RWPE2 (cell line): ENCODE measurements at regions not wholly inside any gene's neighbourhood (a gene's known extent, or its start where the extent isn't known, plus 50 kb on each side); places are given as distances from the start of the nearest gene placed in this dataset.

ENCODE experiments used
- ATAC-seq: fragments of 200-7000 bp; cut with Tn5 transposase; 3 replicates; pipeline ENCODE4 v1.9.1; 2021; ENCODE audit warnings: low read depth
- DNase-seq: peaks from one replicate; pipeline ENCODE4 v3.0.0-alpha.2; 2020; ENCODE audit warnings: low spot score
- H3K27ac ChIP-seq: fragments of 450-650 bp; 2 replicates; pipeline ENCODE4 v1.5.1; 2017; ENCODE audit warnings: mild to moderate bottlenecking; ENCODE audit not compliant: poor library complexity, severe bottlenecking
- H3K27me3 ChIP-seq: fragments of 250-450 bp; sonication (Bioruptor Pico); 2 replicates; pipeline ENCODE4 v1.5.1; 2021; ENCODE audit warnings: mild to moderate bottlenecking, moderate library complexity; ENCODE audit not compliant: insufficient read depth, poor library complexity, severe bottlenecking
- H3K36me3 ChIP-seq: fragments of 250-450 bp; sonication (Bioruptor Pico); 2 replicates; pipeline ENCODE4 v1.5.1; 2020; ENCODE audit warnings: low read depth, mild to moderate bottlenecking, moderate library complexity
- H3K4me1 ChIP-seq: fragments of 250-450 bp; sonication (Bioruptor Pico); 2 replicates; pipeline ENCODE4 v1.5.1; 2021; ENCODE audit warnings: mild to moderate bottlenecking, moderate library complexity; ENCODE audit not compliant: insufficient read depth, poor library complexity, severe bottlenecking
- H3K4me3 ChIP-seq: fragments of 250-450 bp; sonication (Bioruptor Pico); 2 replicates; pipeline ENCODE4 v1.5.1; 2021; ENCODE audit warnings: mild to moderate bottlenecking, moderate library complexity; ENCODE audit not compliant: severe bottlenecking
- H3K9me3 ChIP-seq: fragments of 250-450 bp; sonication (Bioruptor Pico); 2 replicates; pipeline ENCODE4 v1.5.1; 2021; ENCODE audit warnings: mild to moderate bottlenecking, moderate library complexity; ENCODE audit not compliant: severe bottlenecking
- TF ChIP-seq, protein P1 (sequence below): fragments of 450-650 bp; IDR thresholded peaks from one replicate; pipeline ENCODE4 v1.5.1; 2017; ENCODE audit warnings: mild to moderate bottlenecking, moderate library complexity; ENCODE audit not compliant: poor library complexity, severe bottlenecking

GRCh38 chr5:175305251-175305650 is 138.7 kb downstream of the DRD1 start:
- TF ChIP-seq, protein P1, sequence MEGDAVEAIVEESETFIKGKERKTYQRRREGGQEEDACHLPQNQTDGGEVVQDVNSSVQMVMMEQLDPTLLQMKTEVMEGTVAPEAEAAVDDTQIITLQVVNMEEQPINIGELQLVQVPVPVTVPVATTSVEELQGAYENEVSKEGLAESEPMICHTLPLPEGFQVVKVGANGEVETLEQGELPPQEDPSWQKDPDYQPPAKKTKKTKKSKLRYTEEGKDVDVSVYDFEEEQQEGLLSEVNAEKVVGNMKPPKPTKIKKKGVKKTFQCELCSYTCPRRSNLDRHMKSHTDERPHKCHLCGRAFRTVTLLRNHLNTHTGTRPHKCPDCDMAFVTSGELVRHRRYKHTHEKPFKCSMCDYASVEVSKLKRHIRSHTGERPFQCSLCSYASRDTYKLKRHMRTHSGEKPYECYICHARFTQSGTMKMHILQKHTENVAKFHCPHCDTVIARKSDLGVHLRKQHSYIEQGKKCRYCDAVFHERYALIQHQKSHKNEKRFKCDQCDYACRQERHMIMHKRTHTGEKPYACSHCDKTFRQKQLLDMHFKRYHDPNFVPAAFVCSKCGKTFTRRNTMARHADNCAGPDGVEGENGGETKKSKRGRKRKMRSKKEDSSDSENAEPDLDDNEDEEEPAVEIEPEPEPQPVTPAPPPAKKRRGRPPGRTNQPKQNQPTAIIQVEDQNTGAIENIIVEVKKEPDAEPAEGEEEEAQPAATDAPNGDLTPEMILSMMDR = no peak

DNA sequence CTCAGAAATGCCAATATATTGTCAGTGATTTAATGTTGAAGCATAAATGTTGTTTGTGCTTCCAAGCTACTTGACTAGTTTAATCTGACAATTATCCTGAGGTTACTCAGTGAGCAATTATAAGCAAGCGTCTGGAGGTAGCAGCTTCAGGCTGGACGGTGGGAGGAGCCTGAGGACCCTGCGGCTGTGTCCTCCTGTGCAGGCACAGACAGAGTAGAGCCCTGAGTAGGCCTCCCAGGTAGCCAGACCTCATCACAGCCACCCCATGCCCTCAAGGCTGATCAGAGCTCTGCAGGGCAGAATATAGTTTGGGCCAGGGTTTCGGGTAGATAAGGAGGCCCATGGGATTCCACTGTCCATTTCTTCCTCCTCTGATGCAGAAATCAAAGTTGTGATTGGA is 153.6 kb downstream of the DRD1 start:
- DNase-seq = no peak
- no peak overlapping the region for H3K27ac ChIP-seq
- TF ChIP-seq, protein P1 = no peak
- H3K9me3 ChIP-seq = peaks cover 2% of the 10 kb centered on the region
- H3K36me3 ChIP-seq = no peaks in the 10 kb centered on the region
- H3K4me1 ChIP-seq = peaks cover 14% of the 10 kb centered on the region
- H3K4me3 ChIP-seq = no peak overlapping the region
- no peaks in the 10 kb centered on the region for H3K27me3 ChIP-seq
- no peak for ATAC-seq

More at GRCh38 chr5:175305251-175305650, 138.7 kb downstream of the DRD1 start:
- Histone ChIP-seq H3K4me3 (no peak overlapping the region), H3K27ac (no peak overlapping the region), H3K4me1 (no peaks in the 10 kb centered on the region), H3K36me3 (no peaks in the 10 kb centered on the region), H3K27me3 (no peaks in the 10 kb centered on the region), H3K9me3 (no peaks in the 10 kb centered on the region)
- DNase-seq (no peak), ATAC-seq (no peak)

DNA sequence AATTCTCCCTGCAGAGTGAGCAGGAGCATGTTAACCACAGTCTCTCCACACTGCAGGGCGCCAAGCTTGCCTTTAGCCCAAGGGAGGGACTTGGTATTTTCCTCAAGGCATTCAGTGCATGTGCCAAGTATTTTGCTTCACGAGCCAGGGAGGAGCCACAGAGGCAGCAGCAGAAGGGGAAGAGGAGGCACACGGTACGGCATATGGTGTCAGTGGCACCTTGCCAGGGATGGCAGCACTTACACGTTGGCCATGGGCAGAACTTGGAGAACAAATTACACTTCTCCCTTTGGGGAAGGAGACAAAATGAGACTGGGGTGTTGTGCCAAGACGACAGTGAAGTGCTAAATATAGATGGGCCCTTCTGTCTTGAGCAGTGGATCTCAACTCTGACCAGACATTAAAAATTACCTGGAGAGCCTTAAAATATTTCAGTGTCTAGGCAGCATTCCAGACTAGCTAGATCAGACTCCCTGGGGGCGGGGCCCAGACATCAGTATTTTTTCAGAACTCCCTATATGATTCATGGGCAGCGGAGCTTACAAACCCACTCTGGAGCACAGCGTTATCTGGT is 155.8 kb downstream of the DRD1 start:
- DNase-seq (peak; percentile 87), ATAC-seq (peak; percentile 86)
- peaks cover 2% of the 10 kb centered on the region for H3K9me3 ChIP-seq
- H3K27me3 ChIP-seq = no peaks in the 10 kb centered on the region
- peaks cover 21% of the 10 kb centered on the region for H3K4me1 ChIP-seq
- no peaks in the 10 kb centered on the region for H3K36me3 ChIP-seq
- TF ChIP-seq, protein P1 = no peak
- H3K27ac ChIP-seq = peak overlapping the region; percentile 91
- H3K4me3 ChIP-seq = no peak overlapping the region

- H3K36me3 ChIP-seq = no peaks in the 10 kb centered on the region
- H3K27ac ChIP-seq = peak overlapping the region; percentile 91
- DNase-seq (no peak), ATAC-seq (no peak)
- peaks cover 21% of the 10 kb centered on the region for H3K4me1 ChIP-seq
- TF ChIP-seq, protein P1 = no peak
- H3K4me3 ChIP-seq = no peak overlapping the region
- H3K27me3 ChIP-seq = no peaks in the 10 kb centered on the region
- no peaks in the 10 kb centered on the region for H3K9me3 ChIP-seq
These were observed 157.0 kb downstream of the DRD1 start for GRCh38 chr5:175286981-175287380.

GRCh38 chr5:175285261-175285660 is 158.7 kb downstream of the DRD1 start:
- Histone ChIP-seq H3K27ac (peak overlapping the region; percentile 91), H3K4me1 (peaks cover 21% of the 10 kb centered on the region), H3K36me3 (no peaks in the 10 kb centered on the region), H3K9me3 (no peaks in the 10 kb centered on the region), H3K27me3 (no peaks in the 10 kb centered on the region), H3K4me3 (no peak overlapping the region)
- TF ChIP-seq, protein P1 = no peak
- DNase-seq (no peak), ATAC-seq (peak; percentile 40)
